H1 (cell line): ENCODE measurements at regions not wholly inside any gene's neighbourhood (a gene's known extent, or its start where the extent isn't known, plus 50 kb on each side); places are given as distances from the start of the nearest gene placed in this dataset.

Source experiments
- ASH2L ChIP-seq: fragments of 200-600, 300-600 bp; sonication (generic); IDR thresholded peaks from one replicate; pipeline ENCODE4 v1.7.1; 2017; ENCODE audit warnings: low read length
- BCL11A ChIP-seq, 2 experiments: IDR thresholded peaks; one replicate each; pipeline ENCODE4 v1.6.1; 2011; ENCODE audit warnings: low read depth in 2 of 2, low read length in 2 of 2, mild to moderate bottlenecking in 2 of 2
- BRCA1 ChIP-seq: IDR thresholded peaks from 2 replicates; pipeline ENCODE4 v1.6.1; 2012; ENCODE audit warnings: low read depth, low read length, improper control_type of control experiment
- CHD2 ChIP-seq: IDR thresholded peaks from 2 replicates; pipeline ENCODE4 v1.6.1; 2012; ENCODE audit warnings: low read length, improper control_type of control experiment
- EP300 ChIP-seq, 2 experiments: IDR thresholded peaks; 1 replicate in 1 of 2; 2 replicates in 1 of 2; pipeline ENCODE4 v1.6.1; 2011 to 2012; ENCODE audit warnings: low read depth in 2 of 2, low read length in 2 of 2, mild to moderate bottlenecking in 2 of 2, borderline replicate concordance in 1 of 2, inconsistent platforms in 1 of 2, moderate library complexity in 1 of 2
- EZH2 ChIP-seq: fragments of 200-600 bp; sonication (generic); IDR thresholded peaks from 2 replicates; pipeline ENCODE4 v1.7.1; 2012; ENCODE audit warnings: low read depth, mild to moderate bottlenecking, moderate library complexity, low read length, inconsistent platforms; ENCODE audit not compliant: severe bottlenecking
- GTF2F1 ChIP-seq: IDR thresholded peaks from 2 replicates; pipeline ENCODE4 v1.6.1; 2012; ENCODE audit warnings: low read depth, low read length, improper control_type of control experiment, borderline replicate concordance
- HDAC2 ChIP-seq, 2 experiments: fragments of 300-600 bp in 1 of 2; sonication (generic) in 1 of 2; IDR thresholded peaks; 2 replicates each; pipeline ENCODE4 v1.6.1; 2011 to 2012; ENCODE audit warnings: low read depth in 2 of 2, low read length in 2 of 2, mild to moderate bottlenecking in 2 of 2, moderate library complexity in 2 of 2, borderline replicate concordance in 1 of 2, inconsistent platforms in 1 of 2
- KDM4A ChIP-seq: IDR thresholded peaks from one replicate; pipeline ENCODE4 v1.7.1; 2012; ENCODE audit warnings: low read depth, mild to moderate bottlenecking, moderate library complexity, low read length, inconsistent platforms; ENCODE audit not compliant: severe bottlenecking
- RFX5 ChIP-seq: IDR thresholded peaks from 2 replicates; pipeline ENCODE4 v1.6.1; 2011; ENCODE audit warnings: low read depth, low read length, improper control_type of control experiment, borderline replicate concordance
- SIN3A ChIP-seq, 2 experiments: IDR thresholded peaks in 1 of 2; conservative IDR thresholded peaks in 1 of 2; 2 replicates each; pipeline ENCODE4 v1.6.1; 2011 to 2012; ENCODE audit warnings: low read length in 2 of 2, improper control_type of control experiment in 1 of 2, low read depth in 1 of 2, mild to moderate bottlenecking in 1 of 2
- SP2 ChIP-seq: IDR thresholded peaks from 2 replicates; pipeline ENCODE4 v1.6.1; 2012; ENCODE audit warnings: mild to moderate bottlenecking, low read length, inconsistent platforms
- YY1 ChIP-seq: IDR thresholded peaks from 2 replicates; pipeline ENCODE4 v1.6.1; 2011; ENCODE audit warnings: low read depth, mild to moderate bottlenecking, low read length
- TF ChIP-seq, protein P1 (sequence below): IDR thresholded peaks from 2 replicates; pipeline ENCODE4 v1.6.1; 2011; ENCODE audit warnings: low read depth, mild to moderate bottlenecking, low read length; ENCODE audit not compliant: insufficient read depth

- TF ChIP-seq EP300 (IDR thresholded peaks at IDR 0.05; ENCODE audit: borderline replicate concordance in 1 of 2, low read depth in 2 of 2, low read length in 2 of 2) = no peak
- TF ChIP-seq EZH2 = no peak
- TF ChIP-seq GTF2F1 = no peak
- no peak for TF ChIP-seq BRCA1
- no peak for TF ChIP-seq ASH2L
- TF ChIP-seq BCL11A (IDR thresholded peaks at IDR 0.05; ENCODE audit: low read depth in 2 of 2, low read length in 2 of 2) = no peak
- TF ChIP-seq CHD2 = no peak
- TF ChIP-seq, protein P1, sequence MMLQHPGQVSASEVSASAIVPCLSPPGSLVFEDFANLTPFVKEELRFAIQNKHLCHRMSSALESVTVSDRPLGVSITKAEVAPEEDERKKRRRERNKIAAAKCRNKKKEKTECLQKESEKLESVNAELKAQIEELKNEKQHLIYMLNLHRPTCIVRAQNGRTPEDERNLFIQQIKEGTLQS = no peak
- TF ChIP-seq SP2 = no peak
- no peak for TF ChIP-seq YY1
- no peak for TF ChIP-seq RFX5
- no peak for TF ChIP-seq KDM4A
- TF ChIP-seq HDAC2 (IDR thresholded peaks at IDR 0.05; ENCODE audit: borderline replicate concordance in 1 of 2, low read depth in 2 of 2, low read length in 2 of 2) = no peak
- TF ChIP-seq SIN3A (conservative IDR thresholded peaks at IDR 0.05 in 1 of 2, IDR thresholded peaks at IDR 0.05 in 1 of 2; ENCODE audit: low read depth in 1 of 2, low read length in 2 of 2) = no peak
These were observed 627.4 kb upstream of the NDST4 start (continued) for GRCh38 chr4:115740806-115741205.
